H1 (cell line): ENCODE measurements at regions not wholly inside any gene's neighbourhood (a gene's known extent, or its start where the extent isn't known, plus 50 kb on each side); places are given as distances from the start of the nearest gene placed in this dataset.

Experiments
- CTCF ChIA-PET: fragments of 300-600 bp; sonication (Branson Sonifier 250); formaldehyde crosslinking; loops from one replicate; lab custom pipeline; 2021; ENCODE audit not compliant: partially characterized antibody; lab: Charles Lee
- POLR2A ChIA-PET: fragments of 300-600 bp; sonication (Branson Sonifier 250); formaldehyde crosslinking; loops from one replicate; lab custom pipeline; 2021; ENCODE audit warnings: inconsistent platforms; ENCODE audit not compliant: partially characterized antibody; lab: Charles Lee
- DNase-seq, 2 experiments: peaks; one replicate each; pipeline versions ENCODE4 v3.0.0 to v3.0.0-alpha.2; 2010 to 2022; ENCODE audit warnings: low spot score in 2 of 2, low read depth in 1 of 2, mixed read lengths in 1 of 2
- FAIRE-seq: peaks from 2 replicates; lab custom pipeline; 2011; peaks lifted over from hg19 to GRCh38; lab: Jason Lieb, UNC
- H2AFZ ChIP-seq: 2 replicates; pipeline ENCODE4 v1.8.1; 2012; ENCODE audit warnings: low read length, inconsistent platforms
- H2AK5ac ChIP-seq: 2 replicates; pipeline ENCODE4 v1.6.1; 2013; ENCODE audit warnings: low read depth, low read length
- H2BK120ac ChIP-seq: replicated peaks from 2 replicates; pipeline ENCODE3; 2013; ENCODE audit warnings: low read depth, low read length, inconsistent platforms
- H2BK12ac ChIP-seq: 2 replicates; pipeline ENCODE4 v1.6.1; 2013; ENCODE audit warnings: low read depth, low read length
- H2BK15ac ChIP-seq: 2 replicates; pipeline ENCODE4 v1.6.1; 2013; ENCODE audit warnings: low read length
- H2BK20ac ChIP-seq: 2 replicates; pipeline ENCODE4 v1.6.1; 2013; ENCODE audit warnings: low read length
- H2BK5ac ChIP-seq: 2 replicates; pipeline ENCODE4 v1.6.1; 2013; ENCODE audit warnings: low read depth, low read length
- H3K14ac ChIP-seq: 2 replicates; pipeline ENCODE4 v1.6.1; 2013; ENCODE audit warnings: inconsistent platforms; ENCODE audit not compliant: insufficient read length
- H3K18ac ChIP-seq: 2 replicates; pipeline ENCODE4 v1.6.1; 2013; ENCODE audit warnings: low read length; ENCODE audit errors: extremely low read depth
- H3K23ac ChIP-seq: 2 replicates; pipeline ENCODE4 v1.6.1; 2013; ENCODE audit warnings: inconsistent platforms; ENCODE audit not compliant: insufficient read length
- H3K23me2 ChIP-seq: 2 replicates; pipeline ENCODE4 v1.6.1; 2013; ENCODE audit warnings: low read depth, low read length
- H3K27ac ChIP-seq: 2 replicates; pipeline ENCODE4 v1.6.1; 2011; ENCODE audit warnings: low read depth, low read length, inconsistent platforms
- H3K27me3 ChIP-seq, 4 experiments: replicated peaks in 1 of 4; 1 replicate in 1 of 4; 2 replicates in 3 of 4; pipeline versions ENCODE4 v1.6.1 to v1.8.1; 2011 to 2013; ENCODE audit warnings: low read length in 3 of 4, mild to moderate bottlenecking in 3 of 4, inconsistent platforms in 2 of 4, mixed read lengths in 2 of 4, moderate library complexity in 1 of 4; ENCODE audit not compliant: control insufficient read depth in 3 of 4, insufficient read depth in 3 of 4; ENCODE audit errors: extremely low read depth in 1 of 4
- H3K36me3 ChIP-seq, 4 experiments: 2 replicates each; pipeline versions ENCODE4 v1.6.1 to v1.8.1; 2011 to 2013; ENCODE audit warnings: mild to moderate bottlenecking in 4 of 4, low read length in 3 of 4, moderate library complexity in 2 of 4, control low read depth in 1 of 4, inconsistent platforms in 1 of 4; ENCODE audit not compliant: insufficient read depth in 4 of 4, control insufficient read depth in 2 of 4
- H3K4ac ChIP-seq: replicated peaks from 2 replicates; pipeline ENCODE3; 2013; ENCODE audit warnings: low read length, low read depth, mixed read lengths, inconsistent platforms; ENCODE audit not compliant: insufficient read length
- H3K4me1 ChIP-seq, 4 experiments: replicated peaks in 1 of 4; 1 replicate in 1 of 4; 2 replicates in 3 of 4; pipeline versions ENCODE4 v1.6.1 to v1.8.1; 2011 to 2013; ENCODE audit warnings: low read length in 3 of 4, inconsistent platforms in 2 of 4, mixed read lengths in 1 of 4; ENCODE audit not compliant: insufficient read depth in 4 of 4, control insufficient read depth in 3 of 4
- H3K4me2 ChIP-seq, 2 experiments: 2 replicates each; pipeline versions ENCODE4 v1.6.1 to v1.8.1; 2011 to 2013; ENCODE audit warnings: low read depth in 2 of 2, low read length in 2 of 2, control low read depth in 1 of 2, inconsistent platforms in 1 of 2, mild to moderate bottlenecking in 1 of 2; ENCODE audit not compliant: insufficient read depth in 1 of 2
- H3K4me3 ChIP-seq, 4 experiments: fragments of 200-600, 300-600 bp in 1 of 4; sonication (generic), shearing (Covaris generic), sonication (Bioruptor Twin) in 1 of 4; 2 replicates each; pipeline versions ENCODE4 v1.5.1 to v1.8.1; 2011 to 2016; ENCODE audit warnings: low read length in 4 of 4, low read depth in 3 of 4, control low read depth in 2 of 4, inconsistent platforms in 2 of 4, mild to moderate bottlenecking in 2 of 4, mixed read lengths in 1 of 4, moderate library complexity in 1 of 4; ENCODE audit not compliant: insufficient read depth in 2 of 4; ENCODE audit errors: extremely low read depth in 1 of 4
- H3K56ac ChIP-seq: replicated peaks from 2 replicates; pipeline ENCODE3; 2013; ENCODE audit warnings: low read depth, mild to moderate bottlenecking, mixed read lengths, low read length, inconsistent platforms; ENCODE audit not compliant: insufficient read length
- H3K79me1 ChIP-seq: 2 replicates; pipeline ENCODE4 v1.6.1; 2013; ENCODE audit warnings: low read depth, low read length, control low read depth
- H3K79me2 ChIP-seq, 2 experiments: 2 replicates each; pipeline versions ENCODE4 v1.6.1 to v1.8.1; 2012 to 2013; ENCODE audit warnings: low read length in 2 of 2, mild to moderate bottlenecking in 2 of 2, inconsistent platforms in 1 of 2; ENCODE audit not compliant: insufficient read depth in 2 of 2, control insufficient read depth in 1 of 2
- H3K9ac ChIP-seq, 4 experiments: replicated peaks in 1 of 4; 1 replicate in 1 of 4; 2 replicates in 3 of 4; pipeline versions ENCODE4 v1.6.1 to v1.8.1; 2011 to 2013; ENCODE audit warnings: low read depth in 3 of 4, low read length in 3 of 4, control low read depth in 2 of 4, mild to moderate bottlenecking in 2 of 4, moderate library complexity in 2 of 4, inconsistent platforms in 1 of 4; ENCODE audit errors: extremely low read depth in 1 of 4
- H3K9me3 ChIP-seq, 2 experiments: 2 replicates each; pipeline versions ENCODE4 v1.6.1 to v1.8.1; 2012 to 2013; ENCODE audit warnings: mild to moderate bottlenecking in 2 of 2, moderate library complexity in 2 of 2, control low read depth in 1 of 2, inconsistent platforms in 1 of 2, low read depth in 1 of 2, low read length in 1 of 2, mixed read lengths in 1 of 2; ENCODE audit not compliant: insufficient read depth in 2 of 2
- H4K20me1 ChIP-seq, 2 experiments: replicated peaks in 1 of 2; 2 replicates each; pipeline versions ENCODE3 to v1.8.1; 2011 to 2013; ENCODE audit warnings: inconsistent platforms in 2 of 2, low read length in 2 of 2, mild to moderate bottlenecking in 1 of 2; ENCODE audit not compliant: insufficient read depth in 2 of 2, control insufficient read depth in 1 of 2
- H4K5ac ChIP-seq: 2 replicates; pipeline ENCODE4 v1.6.1; 2013; ENCODE audit warnings: low read length, low read depth, mixed read lengths, inconsistent platforms; ENCODE audit not compliant: insufficient read length
- H4K8ac ChIP-seq: 2 replicates; pipeline ENCODE4 v1.8.0; 2013; ENCODE audit warnings: mild to moderate bottlenecking, moderate library complexity, low read length, inconsistent platforms; ENCODE audit not compliant: insufficient read depth; ENCODE audit errors: extremely low read depth
- H4K91ac ChIP-seq: replicated peaks from 2 replicates; pipeline ENCODE3; 2013; ENCODE audit warnings: low read length, mixed read lengths, inconsistent platforms; ENCODE audit not compliant: insufficient read length
- ASH2L ChIP-seq: fragments of 200-600, 300-600 bp; sonication (generic); IDR thresholded peaks from one replicate; pipeline ENCODE4 v1.7.1; 2017; ENCODE audit warnings: low read length
- CTBP2 ChIP-seq: IDR thresholded peaks from 2 replicates; pipeline ENCODE4 v1.7.0; 2011; ENCODE audit warnings: borderline replicate concordance, mild to moderate bottlenecking, moderate library complexity, mixed read lengths, low read length; ENCODE audit not compliant: insufficient read depth, insufficient read length
- EGR1 ChIP-seq: IDR thresholded peaks from 2 replicates; pipeline ENCODE4 v1.6.1; 2011; ENCODE audit warnings: low read depth, low read length, borderline replicate concordance
- FOSL1 ChIP-seq: IDR thresholded peaks from 2 replicates; pipeline ENCODE4 v1.6.1; 2011; ENCODE audit warnings: mild to moderate bottlenecking, low read depth, low read length, moderate library complexity; ENCODE audit not compliant: insufficient read depth
- GTF2F1 ChIP-seq: IDR thresholded peaks from 2 replicates; pipeline ENCODE4 v1.6.1; 2012; ENCODE audit warnings: low read depth, low read length, improper control_type of control experiment, borderline replicate concordance
- HDAC2 ChIP-seq, 2 experiments: fragments of 300-600 bp in 1 of 2; sonication (generic) in 1 of 2; IDR thresholded peaks; 2 replicates each; pipeline ENCODE4 v1.6.1; 2011 to 2012; ENCODE audit warnings: low read depth in 2 of 2, low read length in 2 of 2, mild to moderate bottlenecking in 2 of 2, moderate library complexity in 2 of 2, borderline replicate concordance in 1 of 2, inconsistent platforms in 1 of 2
- HDAC6 ChIP-seq: IDR thresholded peaks from one replicate; pipeline ENCODE4 v1.7.1; 2012; ENCODE audit warnings: low read depth, mild to moderate bottlenecking, inconsistent platforms, low read length, moderate library complexity
- KDM5A ChIP-seq: fragments of 200-600 bp; IDR thresholded peaks from 2 replicates; pipeline ENCODE4 v1.7.1; 2012; ENCODE audit warnings: mild to moderate bottlenecking, low read length, inconsistent platforms, mixed read lengths
- MAX ChIP-seq: IDR thresholded peaks from 2 replicates; pipeline ENCODE4 v1.6.1; 2012; ENCODE audit warnings: inconsistent platforms
- NANOG ChIP-seq: IDR thresholded peaks from 2 replicates; pipeline ENCODE4 v1.6.1; 2011; ENCODE audit warnings: low read length, low read depth, mild to moderate bottlenecking, inconsistent platforms; ENCODE audit not compliant: insufficient read depth, poor library complexity, severe bottlenecking
- POLR2A ChIP-seq, 2 experiments: IDR thresholded peaks; 1 replicate in 1 of 2; 2 replicates in 1 of 2; pipeline ENCODE4 v1.6.1; 2011; ENCODE audit warnings: low read depth in 2 of 2, low read length in 2 of 2, mild to moderate bottlenecking in 2 of 2; ENCODE audit errors: control extremely low read depth in 1 of 2
- RBBP5 ChIP-seq: IDR thresholded peaks from 2 replicates; pipeline ENCODE4 v1.7.1; 2012; ENCODE audit warnings: low read depth, mild to moderate bottlenecking, inconsistent platforms, low read length, moderate library complexity, borderline replicate concordance
- SAP30 ChIP-seq: fragments of 300-600 bp; sonication (generic); IDR thresholded peaks from 2 replicates; pipeline ENCODE4 v1.7.1; 2012; ENCODE audit warnings: low read length, moderate library complexity, mild to moderate bottlenecking, inconsistent platforms; ENCODE audit not compliant: insufficient read depth, insufficient replicate concordance
- SIX5 ChIP-seq: IDR thresholded peaks from 2 replicates; pipeline ENCODE4 v1.6.1; 2011; ENCODE audit warnings: mild to moderate bottlenecking, low read depth, low read length
- SP2 ChIP-seq: IDR thresholded peaks from 2 replicates; pipeline ENCODE4 v1.6.1; 2012; ENCODE audit warnings: mild to moderate bottlenecking, low read length, inconsistent platforms
- WGBS, 2 experiments: shearing (Covaris generic) in 1 of 2; methylation state at CpG; one replicate each; pipeline versions ENCODE4 v1.1.6 to v1.1.7; 2013 to 2015; ENCODE audit warnings: low lambda C conversion rate in 2 of 2, mixed read lengths in 2 of 2, inconsistent platforms in 1 of 2, low coverage in 1 of 2, missing lambda C conversion rate in 1 of 2; ENCODE audit not compliant: insufficient replicate concordance in 2 of 2, insufficient coverage in 1 of 2, insufficient read length in 1 of 2; ENCODE audit errors: extremely low coverage in 1 of 2, missing lambda C conversion rate in 1 of 2; 5-methylcytosine and 5-hydroxymethylcytosine counted together

GRCh38 chr2:226638576-226638975 is 161.0 kb downstream of the IRS1 start:
- ChIA-PET POLR2A (no interaction called here), CTCF (no interaction called here)
- Histone ChIP-seq H3K9ac (no peak overlapping the region), H3K4me2 (no peak overlapping the region), H3K18ac (no peak overlapping the region), H3K9me3 (no peaks in the 10 kb centered on the region), H2BK15ac (no peak overlapping the region), H3K14ac (no peak overlapping the region), H2AFZ (no peak overlapping the region), H3K36me3 (no peaks in the 10 kb centered on the region), H4K5ac (no peak overlapping the region), H2BK5ac (no peak overlapping the region), H3K4me1 (no peaks in the 10 kb centered on the region), H3K56ac (no peak overlapping the region), H3K79me2 (no peaks in the 10 kb centered on the region), H3K4me3 (no peak overlapping the region), H4K91ac (no peak overlapping the region), H3K79me1 (no peaks in the 10 kb centered on the region), H4K20me1 (no peaks in the 10 kb centered on the region), H2BK12ac (no peak overlapping the region), H3K4ac (no peak overlapping the region), H2AK5ac (no peak overlapping the region), H2BK120ac (no peak overlapping the region), H2BK20ac (no peak overlapping the region), H3K23ac (no peak overlapping the region), H3K27me3 (no peaks in the 10 kb centered on the region)
- no peak for FAIRE-seq
- DNase-seq = no peak
- 91% methylated on average over 9 of the region's 9 CpGs; no CpG with 5 or more reads in 1 of the 2 experiments for WGBS, 2 experiments
- no peak for TF ChIP-seq MAX
- no peak for TF ChIP-seq SAP30
- TF ChIP-seq GTF2F1 = no peak
- no peak for TF ChIP-seq RBBP5
- TF ChIP-seq POLR2A (IDR thresholded peaks at IDR 0.05; ENCODE audit: control extremely low read depth in 1 of 2, low read depth in 2 of 2, low read length in 2 of 2) = no peak
- no peak for TF ChIP-seq HDAC6
- TF ChIP-seq KDM5A = no peak
- TF ChIP-seq ASH2L = no peak
- no peak for TF ChIP-seq CTBP2
- TF ChIP-seq SP2 = no peak
- no peak for TF ChIP-seq FOSL1
- no peak for TF ChIP-seq SIX5
- TF ChIP-seq EGR1 = no peak
- no peak for TF ChIP-seq HDAC2 (IDR thresholded peaks at IDR 0.05; ENCODE audit: borderline replicate concordance in 1 of 2, low read depth in 2 of 2, low read length in 2 of 2)
- TF ChIP-seq NANOG = no peak
- TF ChIP-seq, all 59 proteins: peak for 0
- Histone ChIP-seq H3K23me2 (no peaks in the 10 kb centered on the region), H4K8ac (no peak overlapping the region), H3K27ac (no peak overlapping the region)
